ENCODE measurements at regions not wholly inside any gene's neighbourhood (a gene's known extent, or its start where the extent isn't known, plus 50 kb on each side); places are given as distances from the start of the nearest gene placed in this dataset.

GRCh38 chr1:166484871-166485270, 318.1 kb upstream of the FAM78B start:
- H3K4me2 ChIP-seq (ENCODE audit: insufficient read depth in 1 of 2, low read depth in 2 of 2, low read length in 2 of 2): no peak overlapping the region
- H4K91ac ChIP-seq (replicated peaks; ENCODE audit: insufficient read length, low read length): no peak overlapping the region
- H2BK20ac ChIP-seq (ENCODE audit: low read length): no peak overlapping the region
- TF ChIP-seq MAX (IDR thresholded peaks at IDR 0.05) (no peak), MAFK (IDR thresholded peaks at IDR 0.05; ENCODE audit: low read depth, low read length) (no peak)
- H4K8ac ChIP-seq (ENCODE audit: extremely low read depth, insufficient read depth, low read length): no peak overlapping the region
- no peak for FAIRE-seq
- CTCF ChIA-PET (ENCODE audit: partially characterized antibody): interaction anchor here (1.1 kb wide), 1 partner anchor 9 kb away, joined by 3 read pairs; no protein-coding TSS in a partner anchor
- no peaks in the 10 kb centered on the region for H4K20me1 ChIP-seq (replicated peaks in 1 of 2; ENCODE audit: control insufficient read depth in 1 of 2, insufficient read depth in 2 of 2, low read length in 2 of 2)
- no peak overlapping the region for H3K4ac ChIP-seq (replicated peaks; ENCODE audit: insufficient read length, low read depth, low read length)
- no peak overlapping the region for H3K18ac ChIP-seq (ENCODE audit: extremely low read depth, low read length)
- POLR2A ChIA-PET (ENCODE audit: partially characterized antibody): no interaction called here
- 88% methylated on average over 6 of the region's 6 CpGs; no CpG with 5 or more reads in 1 of the 2 experiments for WGBS, 2 experiments (ENCODE audit: extremely low coverage in 1 of 2, insufficient coverage in 1 of 2, insufficient read length in 1 of 2, insufficient replicate concordance in 2 of 2, low coverage in 1 of 2, low lambda C conversion rate in 2 of 2, missing lambda C conversion rate in 1 of 2)
- no peak overlapping the region for H2BK12ac ChIP-seq (ENCODE audit: low read depth, low read length)
- no peak overlapping the region for H4K5ac ChIP-seq (ENCODE audit: insufficient read length, low read depth, low read length)
- H2BK120ac ChIP-seq (replicated peaks; ENCODE audit: low read depth, low read length): no peak overlapping the region
- H2AFZ ChIP-seq (ENCODE audit: low read length): no peak overlapping the region
- no peak overlapping the region for H3K14ac ChIP-seq (ENCODE audit: insufficient read length)
- peaks cover 0 to under 1% (median under 1%) of the 10 kb centered on the region in 4 experiments; a peak in 1 of 7 replicates for H3K4me1 ChIP-seq (replicated peaks in 1 of 4; ENCODE audit: control insufficient read depth in 3 of 4, insufficient read depth in 4 of 4, low read length in 3 of 4)
- H3K9me3 ChIP-seq (ENCODE audit: insufficient read depth in 2 of 2, low read depth in 1 of 2, low read length in 1 of 2): no peaks in the 10 kb centered on the region
- no peak overlapping the region for H3K23ac ChIP-seq (ENCODE audit: insufficient read length)
- H2BK15ac ChIP-seq (ENCODE audit: low read length): no peak overlapping the region
- H3K27me3 ChIP-seq (replicated peaks in 1 of 4; ENCODE audit: control insufficient read depth in 3 of 4, extremely low read depth in 1 of 4, insufficient read depth in 3 of 4, low read length in 3 of 4): no peaks in the 10 kb centered on the region
- no peak for DNase-seq (ENCODE audit: low read depth in 1 of 2, low spot score in 2 of 2)
- no peaks in the 10 kb centered on the region for H3K79me1 ChIP-seq (ENCODE audit: low read depth, low read length)
- H2BK5ac ChIP-seq (ENCODE audit: low read depth, low read length): no peak overlapping the region
- H3K79me2 ChIP-seq (ENCODE audit: control insufficient read depth in 1 of 2, insufficient read depth in 2 of 2, low read length in 2 of 2): no peaks in the 10 kb centered on the region
- H3K9ac ChIP-seq (replicated peaks in 1 of 4; ENCODE audit: extremely low read depth in 1 of 4, low read depth in 3 of 4, low read length in 3 of 4): no peak overlapping the region
- H3K36me3 ChIP-seq (ENCODE audit: control insufficient read depth in 2 of 4, insufficient read depth in 4 of 4, low read length in 3 of 4): no peaks in the 10 kb centered on the region
- no peak overlapping the region for H3K4me3 ChIP-seq (ENCODE audit: extremely low read depth in 1 of 4, insufficient read depth in 2 of 4, low read depth in 3 of 4, low read length in 4 of 4)
- H3K23me2 ChIP-seq (ENCODE audit: low read depth, low read length): no peaks in the 10 kb centered on the region
- no peak overlapping the region for H3K56ac ChIP-seq (replicated peaks; ENCODE audit: insufficient read length, low read depth, low read length)
- no peak overlapping the region for H2AK5ac ChIP-seq (ENCODE audit: low read depth, low read length)
- no peak overlapping the region for H3K27ac ChIP-seq (ENCODE audit: low read depth, low read length)

All from H1 (cell line).